ENCODE measurements at regions not wholly inside any gene's neighbourhood (a gene's known extent, or its start where the extent isn't known, plus 50 kb on each side); places are given as distances from the start of the nearest gene placed in this dataset.

DNA sequence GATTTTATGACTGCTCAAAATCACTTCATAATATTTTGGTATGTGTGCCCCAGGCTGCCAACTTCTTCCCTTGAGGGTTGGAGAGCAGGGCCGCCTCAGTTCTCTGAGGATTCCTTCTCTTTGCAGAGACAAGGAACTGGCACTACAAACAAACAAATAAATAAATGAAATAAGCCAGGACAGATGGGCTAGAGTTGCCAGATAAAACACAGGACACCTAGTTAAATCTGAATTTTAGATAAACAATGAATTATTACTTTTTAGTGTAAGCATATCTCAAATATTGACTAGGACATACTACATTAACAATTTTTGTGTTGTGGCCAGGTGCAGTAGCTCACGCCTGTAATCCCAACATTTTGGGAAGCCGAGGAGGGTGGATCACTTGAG lies 122.5 kb downstream of the FHDC1 start:
- Histone ChIP-seq H3K14ac (ENCODE audit: insufficient read depth, low read length) (no peak overlapping the region), H3K4me2 (ENCODE audit: insufficient read depth, insufficient read length, low read length) (no peak overlapping the region), H3K9me3 (ENCODE audit: control insufficient read depth, low read depth, low read length) (no peaks in the 10 kb centered on the region), H2BK120ac (ENCODE audit: low read depth, low read length, poor library complexity, severe bottlenecking) (no peak overlapping the region), H2BK15ac (ENCODE audit: low read depth, low read length) (no peak overlapping the region), H3K79me1 (ENCODE audit: insufficient read depth, low read depth, low read length, poor library complexity, severe bottlenecking) (no peaks in the 10 kb centered on the region), H3K56ac (ENCODE audit: insufficient read length, low read depth, low read length) (no peak overlapping the region), H3K4ac (ENCODE audit: low read depth, low read length) (no peak overlapping the region), H3K23me2 (ENCODE audit: insufficient read length, low read depth, low read length, poor library complexity, severe bottlenecking) (no peaks in the 10 kb centered on the region), H2AK5ac (ENCODE audit: insufficient read length, low read length) (no peak overlapping the region), H3K27ac (ENCODE audit: insufficient read length, low read depth, low read length) (no peak overlapping the region), H2BK12ac (ENCODE audit: insufficient read length, low read depth, low read length) (no peak overlapping the region), H4K8ac (replicated peaks; ENCODE audit: insufficient read length, low read depth, low read length) (no peak overlapping the region), H3K27me3 (ENCODE audit: insufficient read depth, low read length) (no peaks in the 10 kb centered on the region), H3K9ac (ENCODE audit: extremely low read depth, insufficient read length, low read length) (no peak overlapping the region), H3K4me1 (ENCODE audit: insufficient read depth, low read length) (no peaks in the 10 kb centered on the region), H3K18ac (ENCODE audit: insufficient read length, low read depth, low read length) (no peak overlapping the region), H2AFZ (ENCODE audit: low read length) (no peak overlapping the region), H3T11ph (ENCODE audit: low read length) (no peak overlapping the region), H4K20me1 (ENCODE audit: control insufficient read depth, insufficient read depth, insufficient read length) (no peaks in the 10 kb centered on the region), H4K5ac (ENCODE audit: insufficient read length, low read depth, low read length) (no peak overlapping the region), H4K91ac (ENCODE audit: insufficient read length, low read depth, low read length) (no peak overlapping the region), H3K79me2 (ENCODE audit: insufficient read depth, low read length) (no peaks in the 10 kb centered on the region), H2BK20ac (ENCODE audit: low read depth, low read length, poor library complexity, severe bottlenecking) (no peak overlapping the region), H3K23ac (ENCODE audit: insufficient read length, low read depth, low read length) (no peak overlapping the region), H2BK5ac (ENCODE audit: insufficient read length, low read length) (no peak overlapping the region)
- Mint-ChIP-seq H3K27ac (no peak overlapping the region), H3K4me3 (no peak overlapping the region), H3K9me3 (no peaks in the 10 kb centered on the region), H3K4me1 (peaks cover 0 to 3% of the 10 kb centered on the region in 2 experiments; a peak in 1 of 4 replicates), H3K36me3 (ENCODE audit: insufficient read depth in 1 of 3, low read depth in 3 of 3) (no peaks in the 10 kb centered on the region), H3K27me3 (ENCODE audit: low read depth) (no peaks in the 10 kb centered on the region)
- TF ChIP-seq, protein P1, sequence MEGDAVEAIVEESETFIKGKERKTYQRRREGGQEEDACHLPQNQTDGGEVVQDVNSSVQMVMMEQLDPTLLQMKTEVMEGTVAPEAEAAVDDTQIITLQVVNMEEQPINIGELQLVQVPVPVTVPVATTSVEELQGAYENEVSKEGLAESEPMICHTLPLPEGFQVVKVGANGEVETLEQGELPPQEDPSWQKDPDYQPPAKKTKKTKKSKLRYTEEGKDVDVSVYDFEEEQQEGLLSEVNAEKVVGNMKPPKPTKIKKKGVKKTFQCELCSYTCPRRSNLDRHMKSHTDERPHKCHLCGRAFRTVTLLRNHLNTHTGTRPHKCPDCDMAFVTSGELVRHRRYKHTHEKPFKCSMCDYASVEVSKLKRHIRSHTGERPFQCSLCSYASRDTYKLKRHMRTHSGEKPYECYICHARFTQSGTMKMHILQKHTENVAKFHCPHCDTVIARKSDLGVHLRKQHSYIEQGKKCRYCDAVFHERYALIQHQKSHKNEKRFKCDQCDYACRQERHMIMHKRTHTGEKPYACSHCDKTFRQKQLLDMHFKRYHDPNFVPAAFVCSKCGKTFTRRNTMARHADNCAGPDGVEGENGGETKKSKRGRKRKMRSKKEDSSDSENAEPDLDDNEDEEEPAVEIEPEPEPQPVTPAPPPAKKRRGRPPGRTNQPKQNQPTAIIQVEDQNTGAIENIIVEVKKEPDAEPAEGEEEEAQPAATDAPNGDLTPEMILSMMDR (conservative IDR thresholded peaks at IDR 0.05) = no peak
- WGBS (ENCODE audit: extremely low coverage, insufficient read length, low lambda C conversion rate) = no CpG with 5 or more reads among the region's 3 CpGs
- no peak for DNase-seq

All from H9 (cell line).